Endothelial cell of umbilical vein (primary cell): ENCODE measurements at regions not wholly inside any gene's neighbourhood (a gene's known extent, or its start where the extent isn't known, plus 50 kb on each side); places are given as distances from the start of the nearest gene placed in this dataset.

ENCODE experiments used
- BruUV-seq: library from RNA; stranded (reverse); fragments of 400-500 nt; replicated peaks from 2 replicates; lab custom pipeline; 2021; lab: Mats Ljungman, UMichigan
- CTCF ChIA-PET: fragments of 300-600, 350-600 bp; sonication (Branson Sonifier 250); formaldehyde crosslinking; loops from one replicate; lab custom pipeline; 2021; ENCODE audit warnings: antibody characterized with exemption, inconsistent platforms; lab: Charles Lee
- POLR2A ChIA-PET: fragments of 300-600, 350-600 bp; sonication (Branson Sonifier 250); formaldehyde crosslinking; loops from one replicate; lab custom pipeline; 2021; ENCODE audit warnings: antibody characterized with exemption, inconsistent platforms; lab: Charles Lee
- DNase-seq: peaks from one replicate; pipeline ENCODE4 v3.0.0-alpha.2; 2011; ENCODE audit warnings: low read depth, low spot score
- FAIRE-seq: peaks from 2 replicates; lab custom pipeline; 2011; peaks lifted over from hg19 to GRCh38; lab: Jason Lieb, UNC
- H2AFZ ChIP-seq: 2 replicates; pipeline ENCODE4 v1.6.0; 2012; ENCODE audit warnings: low read depth, low read length, control low read depth, inconsistent platforms
- H3K27ac ChIP-seq: 2 replicates; pipeline ENCODE4 v1.5.1; 2011; ENCODE audit warnings: low read depth, mild to moderate bottlenecking, control low read depth, low read length, moderate library complexity; ENCODE audit not compliant: insufficient read depth
- H3K27me3 ChIP-seq, 2 experiments: 2 replicates each; pipeline versions ENCODE4 v1.6.0 to v1.6.1; 2011; ENCODE audit warnings: low read length in 2 of 2, mixed read lengths in 1 of 2; ENCODE audit not compliant: control insufficient read depth in 2 of 2, insufficient read depth in 2 of 2
- H3K36me3 ChIP-seq, 2 experiments: 2 replicates in 1 of 2; 3 replicates in 1 of 2; pipeline ENCODE4 v1.5.1; 2011; ENCODE audit warnings: low read length in 2 of 2, mild to moderate bottlenecking in 1 of 2, moderate library complexity in 1 of 2; ENCODE audit not compliant: control insufficient read depth in 2 of 2, insufficient read depth in 2 of 2; ENCODE audit errors: extremely low read depth in 1 of 2
- H3K4me1 ChIP-seq: 3 replicates; pipeline ENCODE4 v1.5.1; 2011; ENCODE audit warnings: mild to moderate bottlenecking, low read length; ENCODE audit not compliant: control insufficient read depth, insufficient read depth; ENCODE audit errors: extremely low read depth
- H3K4me2 ChIP-seq: 2 replicates; pipeline ENCODE4 v1.6.1; 2011; ENCODE audit warnings: low read length, control low read depth, mixed read lengths; ENCODE audit not compliant: insufficient read depth
- H3K4me3 ChIP-seq, 3 experiments: fragments of 200-600 bp in 1 of 3; sonication (generic), shearing (Covaris generic) in 1 of 3; replicated peaks in 1 of 3; 2 replicates each; pipeline ENCODE4 v1.5.1; 2011 to 2016; ENCODE audit warnings: control low read depth in 3 of 3, low read length in 3 of 3, mild to moderate bottlenecking in 2 of 3, inconsistent platforms in 1 of 3, low read depth in 1 of 3, moderate library complexity in 1 of 3; ENCODE audit not compliant: insufficient read depth in 1 of 3
- H3K79me2 ChIP-seq: 2 replicates; pipeline ENCODE4 v1.6.0; 2012; ENCODE audit warnings: low read length, inconsistent platforms; ENCODE audit not compliant: control insufficient read depth, insufficient read depth
- H3K9ac ChIP-seq: replicated peaks from 2 replicates; pipeline ENCODE3; 2011; ENCODE audit warnings: low read length, control low read depth; ENCODE audit not compliant: insufficient read depth; ENCODE audit errors: extremely low read depth
- H3K9me1 ChIP-seq: replicated peaks from 3 replicates; pipeline ENCODE4 v1.6.0; 2011; ENCODE audit warnings: mild to moderate bottlenecking, low read length; ENCODE audit not compliant: control insufficient read depth, insufficient read depth; ENCODE audit errors: extremely low read depth
- H3K9me3 ChIP-seq: replicated peaks from 2 replicates; pipeline ENCODE4 v1.5.1; 2012; ENCODE audit warnings: low read length, inconsistent platforms; ENCODE audit not compliant: control insufficient read depth, insufficient read depth
- H4K20me1 ChIP-seq: replicated peaks from 2 replicates; pipeline ENCODE3; 2011; ENCODE audit warnings: mild to moderate bottlenecking, low read length; ENCODE audit not compliant: control insufficient read depth, insufficient read depth; ENCODE audit errors: extremely low read depth
- EZH2 ChIP-seq: IDR thresholded peaks from 2 replicates; pipeline ENCODE4 v1.6.1; 2012; ENCODE audit warnings: borderline replicate concordance, low read depth, mild to moderate bottlenecking, moderate library complexity, low read length, inconsistent platforms; ENCODE audit not compliant: severe bottlenecking
- FOS ChIP-seq: IDR thresholded peaks from 2 replicates; pipeline ENCODE4 v1.6.1; 2011; ENCODE audit warnings: mild to moderate bottlenecking, low read length, moderate library complexity, borderline replicate concordance; ENCODE audit not compliant: insufficient read depth
- GATA2 ChIP-seq: IDR thresholded peaks from 2 replicates; pipeline ENCODE4 v1.7.0; 2011; ENCODE audit warnings: low read depth, mild to moderate bottlenecking, moderate library complexity, mixed read lengths, low read length; ENCODE audit not compliant: insufficient read length, insufficient read depth
- JUN ChIP-seq: IDR thresholded peaks from 2 replicates; pipeline ENCODE4 v1.6.1; 2011; ENCODE audit warnings: borderline replicate concordance, low read depth; ENCODE audit not compliant: insufficient read length, insufficient read depth
- MAX ChIP-seq: IDR thresholded peaks from 2 replicates; pipeline ENCODE4 v1.6.1; 2011; ENCODE audit not compliant: insufficient read depth, insufficient read length
- MYC ChIP-seq: IDR thresholded peaks from one replicate; pipeline ENCODE4 v1.6.1; 2011; ENCODE audit warnings: mild to moderate bottlenecking, low read depth, low read length
- POLR2A ChIP-seq: IDR thresholded peaks from 2 replicates; pipeline ENCODE4 v1.6.1; 2012; ENCODE audit warnings: low read depth, mild to moderate bottlenecking, control low read depth, low read length
- POLR2AphosphoS5 ChIP-seq: IDR thresholded peaks from 2 replicates; pipeline ENCODE4 v1.6.1; 2012; ENCODE audit warnings: low read depth, mild to moderate bottlenecking, control low read depth, low read length, moderate library complexity; ENCODE audit not compliant: insufficient read depth
- dilution Hi-C: fragments of 300-500 bp; cut with MboI; formaldehyde crosslinking; loops from one replicate; pipeline ENCODE4 v1.15.0; 2019; ENCODE audit warnings: low sequenced_read_pairs; ENCODE audit not compliant: extremely low pct_ligation_motif_present
- intact Hi-C: fragments of 100-400 bp; cut with micrococcal nuclease; formaldehyde crosslinking; loops from one replicate; pipeline ENCODE4 v1.10.0; 2022
- TF ChIP-seq, protein P1 (sequence below), 2 donors: IDR thresholded peaks; 1 replicate in 1 of 2; 2 replicates in 1 of 2; pipeline ENCODE4 v1.5.1; 2011; ENCODE audit warnings: low read length in 2 of 2, mild to moderate bottlenecking in 2 of 2, moderate library complexity in 2 of 2, control low read depth in 1 of 2, inconsistent platforms in 1 of 2, low read depth in 1 of 2; ENCODE audit not compliant: insufficient read depth in 1 of 2; ENCODE audit errors: extremely low read depth in 1 of 2

- DNase-seq, result no peak
- POLR2A ChIA-PET, result no interaction called here
- Histone ChIP-seq H2AFZ (no peak overlapping the region), H3K9me3 (no peaks in the 10 kb centered on the region), H3K9ac (no peak overlapping the region), H3K27ac (no peak overlapping the region), H3K4me1 (no peaks in the 10 kb centered on the region), H4K20me1 (no peaks in the 10 kb centered on the region), H3K36me3 (no peaks in the 10 kb centered on the region), H3K79me2 (no peaks in the 10 kb centered on the region), H3K4me3 (no peak overlapping the region), H3K4me2 (no peak overlapping the region), H3K27me3 (peaks cover 7 to 18% of the 10 kb centered on the region in 2 experiments), H3K9me1 (no peaks in the 10 kb centered on the region)
- BruUV-seq, result no TSS peak
- CTCF ChIA-PET, result interaction anchor here (0.6 to 3.9 kb wide), 14 partner anchors 119 to 426 kb away, joined by 3 to 51 read pairs (median 4); no protein-coding TSS in a partner anchor
- TF ChIP-seq POLR2AphosphoS5 (no peak), GATA2 (no peak), MYC (no peak), POLR2A (no peak), EZH2 (no peak), JUN (no peak), MAX (no peak), FOS (no peak)
- TF ChIP-seq, protein P1, sequence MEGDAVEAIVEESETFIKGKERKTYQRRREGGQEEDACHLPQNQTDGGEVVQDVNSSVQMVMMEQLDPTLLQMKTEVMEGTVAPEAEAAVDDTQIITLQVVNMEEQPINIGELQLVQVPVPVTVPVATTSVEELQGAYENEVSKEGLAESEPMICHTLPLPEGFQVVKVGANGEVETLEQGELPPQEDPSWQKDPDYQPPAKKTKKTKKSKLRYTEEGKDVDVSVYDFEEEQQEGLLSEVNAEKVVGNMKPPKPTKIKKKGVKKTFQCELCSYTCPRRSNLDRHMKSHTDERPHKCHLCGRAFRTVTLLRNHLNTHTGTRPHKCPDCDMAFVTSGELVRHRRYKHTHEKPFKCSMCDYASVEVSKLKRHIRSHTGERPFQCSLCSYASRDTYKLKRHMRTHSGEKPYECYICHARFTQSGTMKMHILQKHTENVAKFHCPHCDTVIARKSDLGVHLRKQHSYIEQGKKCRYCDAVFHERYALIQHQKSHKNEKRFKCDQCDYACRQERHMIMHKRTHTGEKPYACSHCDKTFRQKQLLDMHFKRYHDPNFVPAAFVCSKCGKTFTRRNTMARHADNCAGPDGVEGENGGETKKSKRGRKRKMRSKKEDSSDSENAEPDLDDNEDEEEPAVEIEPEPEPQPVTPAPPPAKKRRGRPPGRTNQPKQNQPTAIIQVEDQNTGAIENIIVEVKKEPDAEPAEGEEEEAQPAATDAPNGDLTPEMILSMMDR (IDR thresholded peaks at IDR 0.05; ENCODE audit: extremely low read depth in 1 of 2, insufficient read depth in 1 of 2, low read depth in 1 of 2, low read length in 2 of 2), result no peak
- intact Hi-C loops (no loop called here), dilution Hi-C loops (no loop called here)
- no peak for FAIRE-seq
These were observed 168.6 kb downstream of the LACC1 start for GRCh38 chr13:44048326-44048725.
